ENCODE measurements at regions not wholly inside any gene's neighbourhood (a gene's known extent, or its start where the extent isn't known, plus 50 kb on each side); places are given as distances from the start of the nearest gene placed in this dataset.

- Histone ChIP-seq H2BK12ac (ENCODE audit: low read length in 2 of 2) (no peak overlapping the region), H3K18ac (ENCODE audit: low read depth in 1 of 2, low read length in 2 of 2) (no peak overlapping the region), H3K14ac (ENCODE audit: low read length in 2 of 2) (no peak overlapping the region), H2AFZ (ENCODE audit: low read depth, low read length) (no peak overlapping the region), H3K4me2 (ENCODE audit: low read length, poor library complexity, severe bottlenecking) (no peak overlapping the region), H3K23ac (ENCODE audit: low read length in 2 of 2) (no peak overlapping the region), H3K79me1 (replicated peaks; ENCODE audit: low read length, poor library complexity, severe bottlenecking) (no peaks in the 10 kb centered on the region), H4K8ac (ENCODE audit: low read length) (no peak overlapping the region), H3K9ac (ENCODE audit: low read length) (no peak overlapping the region), H3K4me3 (ENCODE audit: insufficient read depth in 1 of 2, low read depth in 1 of 2, low read length in 2 of 2) (no peak overlapping the region), H2BK5ac (ENCODE audit: low read depth, low read length, poor library complexity, severe bottlenecking) (no peak overlapping the region), H3K4me1 (ENCODE audit: control insufficient read depth, insufficient read depth, low read depth, low read length) (no peaks in the 10 kb centered on the region), H2BK15ac (ENCODE audit: low read depth, poor library complexity, severe bottlenecking) (no peak overlapping the region), H3K27ac (ENCODE audit: low read length, poor library complexity, severe bottlenecking) (no peak overlapping the region), H3K4ac (ENCODE audit: low read depth in 1 of 2, low read length in 2 of 2) (no peak overlapping the region), H3K9me3 (ENCODE audit: control insufficient read depth, low read length) (no peaks in the 10 kb centered on the region), H3K27me3 (ENCODE audit: control insufficient read depth in 1 of 2, insufficient read depth in 1 of 2, low read length in 2 of 2) (no peaks in the 10 kb centered on the region), H4K91ac (ENCODE audit: low read length) (no peak overlapping the region), H2BK120ac (ENCODE audit: low read depth, low read length) (no peak overlapping the region), H3K36me3 (ENCODE audit: control insufficient read depth in 1 of 2, insufficient read depth in 2 of 2, low read depth in 1 of 2, low read length in 2 of 2) (no peaks in the 10 kb centered on the region), H2AK5ac (ENCODE audit: low read length, severe bottlenecking) (no peak overlapping the region)
- 91% methylated on average over 2 of the region's 3 CpGs for WGBS
- no peak for DNase-seq
These were observed 152.2 kb upstream of the NR5A2 start for GRCh38 chr1:199875337-199875736.

- H3K9me3 ChIP-seq (ENCODE audit: control insufficient read depth, low read length), result no peaks in the 10 kb centered on the region
- no peak overlapping the region for H3K4me3 ChIP-seq (ENCODE audit: insufficient read depth in 1 of 2, low read depth in 1 of 2, low read length in 2 of 2)
- H3K79me1 ChIP-seq (replicated peaks; ENCODE audit: low read length, poor library complexity, severe bottlenecking), result no peaks in the 10 kb centered on the region
- no peak overlapping the region for H2BK12ac ChIP-seq (ENCODE audit: low read length in 2 of 2)
- H3K27ac ChIP-seq (ENCODE audit: low read length, poor library complexity, severe bottlenecking), result no peak overlapping the region
- H3K27me3 ChIP-seq (ENCODE audit: control insufficient read depth in 1 of 2, insufficient read depth in 1 of 2, low read length in 2 of 2), result no peaks in the 10 kb centered on the region
- no peak overlapping the region for H4K8ac ChIP-seq (ENCODE audit: low read length)
- no peak for DNase-seq
- H2BK15ac ChIP-seq (ENCODE audit: low read depth, poor library complexity, severe bottlenecking), result no peak overlapping the region
- no peak overlapping the region for H3K14ac ChIP-seq (ENCODE audit: low read length in 2 of 2)
- no peaks in the 10 kb centered on the region for H3K36me3 ChIP-seq (ENCODE audit: control insufficient read depth in 1 of 2, insufficient read depth in 2 of 2, low read depth in 1 of 2, low read length in 2 of 2)
- H3K4ac ChIP-seq (ENCODE audit: low read depth in 1 of 2, low read length in 2 of 2), result no peak overlapping the region
- H2AK5ac ChIP-seq (ENCODE audit: low read length, severe bottlenecking), result no peak overlapping the region
- no peaks in the 10 kb centered on the region for H3K4me1 ChIP-seq (ENCODE audit: control insufficient read depth, insufficient read depth, low read depth, low read length)
- H2BK5ac ChIP-seq (ENCODE audit: low read depth, low read length, poor library complexity, severe bottlenecking), result no peak overlapping the region
- H3K18ac ChIP-seq (ENCODE audit: low read depth in 1 of 2, low read length in 2 of 2), result no peak overlapping the region
- no peak overlapping the region for H3K23ac ChIP-seq (ENCODE audit: low read length in 2 of 2)
- no peak overlapping the region for H3K4me2 ChIP-seq (ENCODE audit: low read length, poor library complexity, severe bottlenecking)
- no peak overlapping the region for H2BK120ac ChIP-seq (ENCODE audit: low read depth, low read length)
- WGBS, result 85% methylated on average over 3 of the region's 6 CpGs
- no peak overlapping the region for H3K9ac ChIP-seq (ENCODE audit: low read length)
- no peak overlapping the region for H4K91ac ChIP-seq (ENCODE audit: low read length)
- no peak overlapping the region for H2AFZ ChIP-seq (ENCODE audit: low read depth, low read length)
These were observed 151.7 kb upstream of the NR5A2 start for GRCh38 chr1:199875856-199876255.

- no peak overlapping the region for H4K91ac ChIP-seq (ENCODE audit: low read length)
- DNase-seq, result no peak
- H2BK5ac ChIP-seq (ENCODE audit: low read depth, low read length, poor library complexity, severe bottlenecking), result no peak overlapping the region
- no peaks in the 10 kb centered on the region for H3K27me3 ChIP-seq (ENCODE audit: control insufficient read depth in 1 of 2, insufficient read depth in 1 of 2, low read length in 2 of 2)
- no peaks in the 10 kb centered on the region for H3K79me1 ChIP-seq (replicated peaks; ENCODE audit: low read length, poor library complexity, severe bottlenecking)
- H3K4me3 ChIP-seq (ENCODE audit: insufficient read depth in 1 of 2, low read depth in 1 of 2, low read length in 2 of 2), result no peak overlapping the region
- no peaks in the 10 kb centered on the region for H3K9me3 ChIP-seq (ENCODE audit: control insufficient read depth, low read length)
- no peaks in the 10 kb centered on the region for H3K36me3 ChIP-seq (ENCODE audit: control insufficient read depth in 1 of 2, insufficient read depth in 2 of 2, low read depth in 1 of 2, low read length in 2 of 2)
- no peak overlapping the region for H4K8ac ChIP-seq (ENCODE audit: low read length)
- no peak overlapping the region for H2BK15ac ChIP-seq (ENCODE audit: low read depth, poor library complexity, severe bottlenecking)
- H3K9ac ChIP-seq (ENCODE audit: low read length), result no peak overlapping the region
- no peak overlapping the region for H3K4ac ChIP-seq (ENCODE audit: low read depth in 1 of 2, low read length in 2 of 2)
- no peak overlapping the region for H2BK12ac ChIP-seq (ENCODE audit: low read length in 2 of 2)
- H3K23ac ChIP-seq (ENCODE audit: low read length in 2 of 2), result no peak overlapping the region
- H2AK5ac ChIP-seq (ENCODE audit: low read length, severe bottlenecking), result no peak overlapping the region
- H3K4me1 ChIP-seq (ENCODE audit: control insufficient read depth, insufficient read depth, low read depth, low read length), result no peaks in the 10 kb centered on the region
- H3K27ac ChIP-seq (ENCODE audit: low read length, poor library complexity, severe bottlenecking), result no peak overlapping the region
- WGBS, result 79% methylated on average over 6 of the region's 7 CpGs
- H2AFZ ChIP-seq (ENCODE audit: low read depth, low read length), result no peak overlapping the region
- no peak overlapping the region for H3K14ac ChIP-seq (ENCODE audit: low read length in 2 of 2)
- no peak overlapping the region for H2BK120ac ChIP-seq (ENCODE audit: low read depth, low read length)
- H3K4me2 ChIP-seq (ENCODE audit: low read length, poor library complexity, severe bottlenecking), result no peak overlapping the region
- H3K18ac ChIP-seq (ENCODE audit: low read depth in 1 of 2, low read length in 2 of 2), result no peak overlapping the region
These were observed 149.8 kb upstream of the NR5A2 start for GRCh38 chr1:199877526-199878384.

- H3K14ac ChIP-seq (ENCODE audit: low read length in 2 of 2), result no peak overlapping the region
- H2BK5ac ChIP-seq (ENCODE audit: low read depth, low read length, poor library complexity, severe bottlenecking), result no peak overlapping the region
- H2BK12ac ChIP-seq (ENCODE audit: low read length in 2 of 2), result no peak overlapping the region
- no peak overlapping the region for H2AFZ ChIP-seq (ENCODE audit: low read depth, low read length)
- H3K4me1 ChIP-seq (ENCODE audit: control insufficient read depth, insufficient read depth, low read depth, low read length), result no peaks in the 10 kb centered on the region
- no peak overlapping the region for H3K18ac ChIP-seq (ENCODE audit: low read depth in 1 of 2, low read length in 2 of 2)
- no peak overlapping the region for H3K4me2 ChIP-seq (ENCODE audit: low read length, poor library complexity, severe bottlenecking)
- WGBS, result 79% methylated on average over 3 of the region's 4 CpGs
- no peak overlapping the region for H3K23ac ChIP-seq (ENCODE audit: low read length in 2 of 2)
- H3K9me3 ChIP-seq (ENCODE audit: control insufficient read depth, low read length), result no peaks in the 10 kb centered on the region
- H4K91ac ChIP-seq (ENCODE audit: low read length), result no peak overlapping the region
- no peak overlapping the region for H3K4ac ChIP-seq (ENCODE audit: low read depth in 1 of 2, low read length in 2 of 2)
- H2AK5ac ChIP-seq (ENCODE audit: low read length, severe bottlenecking), result no peak overlapping the region
- H3K9ac ChIP-seq (ENCODE audit: low read length), result no peak overlapping the region
- no peak overlapping the region for H3K4me3 ChIP-seq (ENCODE audit: insufficient read depth in 1 of 2, low read depth in 1 of 2, low read length in 2 of 2)
- no peaks in the 10 kb centered on the region for H3K79me1 ChIP-seq (replicated peaks; ENCODE audit: low read length, poor library complexity, severe bottlenecking)
- no peaks in the 10 kb centered on the region for H3K36me3 ChIP-seq (ENCODE audit: control insufficient read depth in 1 of 2, insufficient read depth in 2 of 2, low read depth in 1 of 2, low read length in 2 of 2)
- H3K27ac ChIP-seq (ENCODE audit: low read length, poor library complexity, severe bottlenecking), result no peak overlapping the region
- no peak overlapping the region for H4K8ac ChIP-seq (ENCODE audit: low read length)
- H3K27me3 ChIP-seq (ENCODE audit: control insufficient read depth in 1 of 2, insufficient read depth in 1 of 2, low read length in 2 of 2), result no peaks in the 10 kb centered on the region
- H2BK15ac ChIP-seq (ENCODE audit: low read depth, poor library complexity, severe bottlenecking), result no peak overlapping the region
- H2BK120ac ChIP-seq (ENCODE audit: low read depth, low read length), result no peak overlapping the region
- no peak for DNase-seq
These were observed 148.7 kb upstream of the NR5A2 start for GRCh38 chr1:199878823-199879222.

Measured in mesenchymal stem cell (in vitro differentiated cells and primary cell).